Muscle of leg (tissue), 3 donors: ENCODE measurements at regions not wholly inside any gene's neighbourhood (a gene's known extent, or its start where the extent isn't known, plus 50 kb on each side); places are given as distances from the start of the nearest gene placed in this dataset.

Experiments
- DNase-seq: peaks from one replicate; pipeline ENCODE4 v3.0.0; 2013
- H3K27ac ChIP-seq: one replicate; pipeline ENCODE4 v1.5.1; 2013; ENCODE audit warnings: mild to moderate bottlenecking, low read length, control low read depth
- H3K27me3 ChIP-seq: one replicate; pipeline ENCODE4 v1.6.1; 2013; ENCODE audit warnings: low read length; ENCODE audit not compliant: control insufficient read depth, insufficient read depth
- H3K36me3 ChIP-seq: one replicate; pipeline ENCODE4 v1.6.1; 2013; ENCODE audit warnings: low read length; ENCODE audit not compliant: control insufficient read depth, insufficient read depth
- H3K4me1 ChIP-seq: one replicate; pipeline ENCODE4 v1.6.1; 2013; ENCODE audit warnings: low read length; ENCODE audit not compliant: control insufficient read depth, insufficient read depth
- H3K4me3 ChIP-seq: one replicate; pipeline ENCODE4 v1.5.1; 2013; ENCODE audit warnings: low read length, control low read depth
- H3K9me3 ChIP-seq: replicated peaks from 2 replicates; pipeline ENCODE4 v1.6.1; 2013; ENCODE audit warnings: low read depth, low read length; ENCODE audit not compliant: control insufficient read depth
- WGBS: methylation state at CpG from one replicate; pipeline ENCODE4 v1.1.5; 2013; ENCODE audit warnings: missing lambda C conversion rate; ENCODE audit not compliant: insufficient coverage; 5-methylcytosine and 5-hydroxymethylcytosine counted together

GRCh38 chr22:22779213-22779612, 108.4 kb upstream of the IGLL5 start:
- Histone ChIP-seq H3K36me3 (no peaks in the 10 kb centered on the region), H3K4me3 (no peak overlapping the region), H3K27me3 (peaks cover 2% of the 10 kb centered on the region), H3K27ac (no peak overlapping the region), H3K4me1 (no peaks in the 10 kb centered on the region), H3K9me3 (no peaks in the 10 kb centered on the region)
- no peak for DNase-seq
- WGBS: 92% methylated on average over 1 of the region's 4 CpGs

GRCh38 chr22:22783575-22783974, 104.0 kb upstream of the IGLL5 start:
- H3K27ac ChIP-seq: no peak overlapping the region
- WGBS: 60% methylated on average over 1 of the region's 3 CpGs
- H3K27me3 ChIP-seq: peaks cover 11% of the 10 kb centered on the region
- H3K4me1 ChIP-seq: no peaks in the 10 kb centered on the region
- H3K4me3 ChIP-seq: no peak overlapping the region
- H3K36me3 ChIP-seq: no peaks in the 10 kb centered on the region
- DNase-seq: no peak
- H3K9me3 ChIP-seq: no peaks in the 10 kb centered on the region

- Histone ChIP-seq H3K27me3 (peaks cover 9% of the 10 kb centered on the region), H3K4me3 (no peak overlapping the region), H3K4me1 (no peaks in the 10 kb centered on the region), H3K9me3 (no peaks in the 10 kb centered on the region), H3K27ac (no peak overlapping the region), H3K36me3 (no peaks in the 10 kb centered on the region)
- no peak for DNase-seq
- 77% methylated on average over 2 of the region's 3 CpGs for WGBS
Measured at GRCh38 chr22:22784249-22785039, 103.2 kb upstream of the IGLL5 start.

GRCh38 chr22:22785316-22786065, 102.1 kb upstream of the IGLL5 start:
- no peaks in the 10 kb centered on the region for H3K9me3 ChIP-seq
- H3K27ac ChIP-seq: no peak overlapping the region
- H3K27me3 ChIP-seq: peaks cover 11% of the 10 kb centered on the region
- no peaks in the 10 kb centered on the region for H3K36me3 ChIP-seq
- no peak overlapping the region for H3K4me3 ChIP-seq
- H3K4me1 ChIP-seq: no peaks in the 10 kb centered on the region
- DNase-seq: no peak
- WGBS: 71% methylated on average over 10 of the region's 13 CpGs

- no peak overlapping the region for H3K4me3 ChIP-seq
- H3K36me3 ChIP-seq: no peaks in the 10 kb centered on the region
- H3K4me1 ChIP-seq: no peaks in the 10 kb centered on the region
- H3K27ac ChIP-seq: no peak overlapping the region
- 80% methylated on average over 15 of the region's 18 CpGs for WGBS
- DNase-seq: no peak
- H3K9me3 ChIP-seq: no peaks in the 10 kb centered on the region
- H3K27me3 ChIP-seq: peaks cover 11% of the 10 kb centered on the region
Measured at GRCh38 chr22:22786301-22787115, 101.1 kb upstream of the IGLL5 start.

- H3K4me3 ChIP-seq: no peak overlapping the region
- no peak overlapping the region for H3K27ac ChIP-seq
- no peaks in the 10 kb centered on the region for H3K9me3 ChIP-seq
- 66% methylated on average over 6 of the region's 6 CpGs for WGBS
- no peaks in the 10 kb centered on the region for H3K36me3 ChIP-seq
- peaks cover 11% of the 10 kb centered on the region for H3K27me3 ChIP-seq
- no peaks in the 10 kb centered on the region for H3K4me1 ChIP-seq
- no peak for DNase-seq
Measured at GRCh38 chr22:22787151-22787550, 100.5 kb upstream of the IGLL5 start.

GRCh38 chr22:22787786-22788459, 99.7 kb upstream of the IGLL5 start:
- H3K27me3 ChIP-seq: peaks cover 11% of the 10 kb centered on the region
- H3K4me3 ChIP-seq: no peak overlapping the region
- WGBS: 40% methylated on average over 7 of the region's 9 CpGs
- H3K27ac ChIP-seq: no peak overlapping the region
- no peaks in the 10 kb centered on the region for H3K9me3 ChIP-seq
- DNase-seq: peak; percentile 49
- no peaks in the 10 kb centered on the region for H3K36me3 ChIP-seq
- H3K4me1 ChIP-seq: no peaks in the 10 kb centered on the region

GRCh38 chr22:22788460-22789037, 99.1 kb upstream of the IGLL5 start:
- Histone ChIP-seq H3K27me3 (peaks cover 11% of the 10 kb centered on the region), H3K36me3 (no peaks in the 10 kb centered on the region), H3K4me1 (no peaks in the 10 kb centered on the region), H3K4me3 (no peak overlapping the region), H3K9me3 (no peaks in the 10 kb centered on the region), H3K27ac (no peak overlapping the region)
- 67% methylated on average over 8 of the region's 9 CpGs for WGBS
- no peak for DNase-seq

GRCh38 chr22:22789233-22789921, 98.2 kb upstream of the IGLL5 start:
- Histone ChIP-seq H3K27ac (no peak overlapping the region), H3K4me3 (no peak overlapping the region), H3K4me1 (no peaks in the 10 kb centered on the region), H3K9me3 (no peaks in the 10 kb centered on the region), H3K27me3 (peaks cover 11% of the 10 kb centered on the region), H3K36me3 (no peaks in the 10 kb centered on the region)
- 88% methylated on average over 1 of the region's 2 CpGs for WGBS
- DNase-seq: no peak
